Glutamatergic neuron (in vitro differentiated cells): ENCODE measurements at regions not wholly inside any gene's neighbourhood (a gene's known extent, or its start where the extent isn't known, plus 50 kb on each side); places are given as distances from the start of the nearest gene placed in this dataset.
"Not testable (repeated sequence)": the region's sequence is repeated elsewhere in the genome, so short reads cannot be mapped to it uniquely, and the experiment has no call there.

Source experiments
- DNase-seq: peaks from one replicate; pipeline ENCODE4 v3.0.0; 2022
- H3K27ac Mint-ChIP-seq: one replicate; pipeline ENCODE4 v1.8.0; 2020; ENCODE audit warnings: mild to moderate bottlenecking, mixed read lengths, inconsistent platforms; ENCODE audit not compliant: unreplicated experiment
- H3K27me3 Mint-ChIP-seq: one replicate; pipeline ENCODE4 v1.8.0; 2020; ENCODE audit warnings: mild to moderate bottlenecking, moderate library complexity, mixed read lengths, inconsistent platforms; ENCODE audit not compliant: unreplicated experiment
- H3K36me3 Mint-ChIP-seq: one replicate; pipeline ENCODE4 v1.8.0; 2020; ENCODE audit warnings: mild to moderate bottlenecking, mixed read lengths, inconsistent platforms; ENCODE audit not compliant: unreplicated experiment
- H3K4me1 Mint-ChIP-seq: one replicate; pipeline ENCODE4 v1.8.0; 2020; ENCODE audit warnings: mild to moderate bottlenecking, low read depth, mixed read lengths, inconsistent platforms; ENCODE audit not compliant: unreplicated experiment
- H3K4me3 Mint-ChIP-seq: one replicate; pipeline ENCODE4 v1.8.0; 2020; ENCODE audit warnings: mild to moderate bottlenecking, mixed read lengths, inconsistent platforms; ENCODE audit not compliant: unreplicated experiment
- H3K9me3 Mint-ChIP-seq: one replicate; pipeline ENCODE4 v1.8.0; 2020; ENCODE audit warnings: mild to moderate bottlenecking, moderate library complexity, mixed read lengths, inconsistent platforms; ENCODE audit not compliant: unreplicated experiment
- CTCF ChIP-seq: fragments of 200-600 bp; sonication (generic); IDR thresholded peaks from one replicate; pipeline ENCODE4 v1.5.0; 2021; ENCODE audit not compliant: partially characterized antibody, unreplicated experiment

DNA sequence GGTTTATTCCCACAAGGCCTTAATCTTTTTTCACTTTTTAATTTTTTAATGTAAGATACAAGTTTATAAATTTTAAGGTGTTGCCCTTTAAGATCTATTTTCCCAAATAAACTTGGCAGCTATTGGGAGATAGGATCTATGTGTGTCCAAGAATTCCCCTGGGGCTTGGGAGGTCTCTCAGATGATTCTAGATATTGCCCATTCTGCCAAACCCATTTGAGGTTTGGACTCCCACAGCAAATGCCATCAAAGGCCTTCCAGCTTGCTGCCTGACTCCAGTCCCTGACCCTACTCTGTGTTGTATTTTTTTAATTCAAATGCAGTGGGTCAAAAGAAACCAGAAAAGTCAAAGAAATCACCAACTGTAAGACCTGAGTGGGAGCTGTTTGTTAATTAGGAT, 120.0 kb upstream of the CHRDL1 start:
- no peak overlapping the region for H3K4me3 Mint-ChIP-seq
- TF ChIP-seq CTCF, result no peak
- H3K36me3 Mint-ChIP-seq, result no peaks in the 10 kb centered on the region
- H3K27me3 Mint-ChIP-seq, result no peaks in the 10 kb centered on the region
- H3K4me1 Mint-ChIP-seq, result no peaks in the 10 kb centered on the region
- H3K9me3 Mint-ChIP-seq, result no peaks in the 10 kb centered on the region
- H3K27ac Mint-ChIP-seq, result no peak overlapping the region
- DNase-seq, result no peak

DNA sequence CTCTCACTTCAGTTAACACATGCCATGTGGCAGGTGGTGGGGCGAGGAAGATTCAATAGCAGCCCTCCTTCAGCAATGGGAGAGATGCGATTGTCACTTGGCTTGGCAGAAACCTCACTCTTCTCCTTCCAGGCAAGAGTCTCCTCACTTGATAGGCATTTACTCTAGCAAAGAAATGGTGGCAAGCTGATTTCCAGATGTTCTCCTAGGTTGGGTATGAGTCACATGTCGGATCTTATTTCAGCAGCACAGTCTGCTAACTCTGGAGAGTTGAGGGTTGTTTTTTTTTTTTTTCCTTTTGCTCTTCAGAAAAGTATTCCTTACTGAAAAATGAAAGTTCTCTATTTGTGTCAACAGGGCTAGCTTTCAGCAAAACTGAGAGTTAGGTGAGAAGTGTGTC, 119.5 kb upstream of the CHRDL1 start:
- Mint-ChIP-seq H3K4me3 (no peak overlapping the region), H3K27ac (no peak overlapping the region), H3K27me3 (no peaks in the 10 kb centered on the region), H3K4me1 (no peaks in the 10 kb centered on the region), H3K36me3 (no peaks in the 10 kb centered on the region), H3K9me3 (no peaks in the 10 kb centered on the region)
- DNase-seq, result no peak
- TF ChIP-seq CTCF, result no peak

DNA sequence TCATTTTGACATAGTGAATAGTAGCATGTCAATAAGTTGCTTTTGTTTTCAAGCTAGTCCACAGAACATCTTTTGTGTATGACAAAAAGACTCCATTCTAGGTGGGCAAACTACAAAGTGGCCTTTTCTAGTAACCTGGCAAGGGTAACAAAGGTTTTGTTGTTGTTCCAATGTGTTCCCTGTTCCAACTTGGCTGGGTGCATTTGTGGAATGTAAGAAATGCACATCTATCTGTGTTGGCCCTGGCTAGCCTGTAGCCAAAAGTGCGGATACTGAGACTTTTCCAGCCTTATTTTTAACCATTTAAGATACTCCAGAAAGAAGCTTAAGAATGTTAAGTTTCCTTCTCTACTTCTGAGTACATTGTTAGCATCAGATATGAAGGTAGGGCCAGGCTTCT, 118.7 kb upstream of the CHRDL1 start:
- no peak for DNase-seq
- H3K4me3 Mint-ChIP-seq, result no peak overlapping the region
- no peak for TF ChIP-seq CTCF
- H3K9me3 Mint-ChIP-seq, result no peaks in the 10 kb centered on the region
- no peaks in the 10 kb centered on the region for H3K27me3 Mint-ChIP-seq
- no peaks in the 10 kb centered on the region for H3K36me3 Mint-ChIP-seq
- H3K27ac Mint-ChIP-seq, result no peak overlapping the region
- no peaks in the 10 kb centered on the region for H3K4me1 Mint-ChIP-seq

DNA sequence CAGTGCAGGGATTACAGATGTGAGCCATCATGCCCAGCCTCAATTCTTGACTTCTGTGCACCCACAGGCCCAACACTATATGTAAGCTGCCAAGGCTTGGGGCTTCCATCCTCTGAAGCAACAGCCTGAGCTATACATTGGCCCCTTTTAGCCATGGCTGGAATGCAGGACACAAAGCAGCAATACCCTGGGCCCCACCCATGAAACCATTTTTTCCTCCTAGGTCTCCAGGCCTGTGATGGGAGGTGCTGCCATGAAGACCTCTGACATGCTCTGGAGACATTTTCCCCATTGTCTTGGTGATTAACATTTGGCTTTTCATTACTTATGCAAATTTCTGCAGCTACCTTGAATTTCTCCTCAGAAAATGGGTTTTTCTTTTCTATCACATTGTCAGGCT, 109.1 kb upstream of the CHRDL1 start:
- H3K9me3 Mint-ChIP-seq, H3K4me3 Mint-ChIP-seq, H3K36me3 Mint-ChIP-seq, H3K4me1 Mint-ChIP-seq, DNase-seq, H3K27me3 Mint-ChIP-seq, H3K27ac Mint-ChIP-seq: not testable (repeated sequence)

DNA sequence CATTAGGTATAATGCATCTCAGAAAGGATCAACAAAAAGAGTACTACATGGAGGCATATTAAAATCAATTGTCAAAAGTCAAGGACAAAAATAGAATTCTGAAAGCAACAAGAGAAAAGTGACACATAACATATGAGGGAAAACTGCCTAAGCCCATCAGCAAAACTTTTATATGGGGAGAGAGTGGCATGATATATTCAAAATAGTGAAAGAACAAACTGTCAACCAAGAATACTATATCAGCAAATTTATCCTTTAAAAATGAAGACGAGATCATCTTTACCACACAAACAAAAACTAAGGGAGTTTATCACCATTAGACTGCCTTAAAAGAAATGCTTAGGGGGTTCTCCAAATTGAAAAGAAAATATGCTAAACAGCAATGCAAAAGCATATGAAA, 86.4 kb upstream of the CHRDL1 start:
- no peaks in the 10 kb centered on the region for H3K4me1 Mint-ChIP-seq
- TF ChIP-seq CTCF, result no peak
- no peaks in the 10 kb centered on the region for H3K27me3 Mint-ChIP-seq
- H3K27ac Mint-ChIP-seq, result no peak overlapping the region
- no peak for DNase-seq
- peaks cover 7% of the 10 kb centered on the region for H3K36me3 Mint-ChIP-seq
- no peak overlapping the region for H3K4me3 Mint-ChIP-seq
- peaks cover 3% of the 10 kb centered on the region for H3K9me3 Mint-ChIP-seq

DNA sequence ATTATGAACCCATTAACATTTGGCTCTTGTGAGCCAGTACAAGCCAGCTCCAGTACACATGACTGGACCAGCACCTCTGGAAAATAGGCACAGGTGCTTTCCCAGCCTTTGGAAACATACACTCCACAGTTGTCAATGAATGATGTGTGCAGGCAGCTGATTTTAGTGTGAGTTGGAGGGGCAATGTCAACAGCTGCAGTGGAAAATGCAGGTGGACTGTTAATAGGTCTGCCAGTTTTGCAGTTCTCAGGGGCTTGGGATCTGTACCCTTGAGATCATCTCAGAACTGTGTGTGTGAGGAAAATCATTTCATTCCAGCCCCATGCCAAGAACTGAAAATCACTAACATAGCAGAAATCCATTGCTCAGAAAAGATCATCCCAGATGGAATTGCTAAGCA, 81.7 kb upstream of the CHRDL1 start:
- no peak for DNase-seq
- Mint-ChIP-seq H3K9me3 (peaks cover 3% of the 10 kb centered on the region), H3K4me1 (no peaks in the 10 kb centered on the region), H3K4me3 (no peak overlapping the region), H3K27ac (no peak overlapping the region), H3K27me3 (no peaks in the 10 kb centered on the region), H3K36me3 (peaks cover 7% of the 10 kb centered on the region)
- TF ChIP-seq CTCF, result no peak
